A549 (cell line): ENCODE measurements at regions not wholly inside any gene's neighbourhood (a gene's known extent, or its start where the extent isn't known, plus 50 kb on each side); places are given as distances from the start of the nearest gene placed in this dataset.

ENCODE experiments used
- CBX8 ChIP-seq: fragments of 200-600 bp; sonication (generic); IDR thresholded peaks from 2 replicates; pipeline ENCODE4 v1.6.1; 2016
- CEBPB ChIP-seq, 2 experiments: fragments of >200 bp in 1 of 2; sonication (Bioruptor Twin) in 1 of 2; formaldehyde crosslinking in 1 of 2; IDR thresholded peaks; 2 replicates each; pipeline ENCODE4 v1.6.1; 2012 to 2016
- ESRRA ChIP-seq: fragments of 150-350 bp; IDR thresholded peaks from 2 replicates; pipeline ENCODE4 v1.6.1; 2014; ENCODE audit warnings: mild to moderate bottlenecking, low read length, borderline replicate concordance
- JUNB ChIP-seq: fragments of >200 bp; sonication (Bioruptor Twin); formaldehyde crosslinking; IDR thresholded peaks from 2 replicates; pipeline ENCODE4 v1.6.1; 2016
- MAFK ChIP-seq: fragments of 450-650 bp; IDR thresholded peaks from 2 replicates; pipeline ENCODE4 v1.6.1; 2014; ENCODE audit not compliant: partially characterized antibody
- MAX ChIP-seq: IDR thresholded peaks from 2 replicates; pipeline ENCODE4 v1.6.1; 2012
- MYC ChIP-seq: IDR thresholded peaks from 2 replicates; pipeline ENCODE4 v1.6.1; 2012; ENCODE audit warnings: mild to moderate bottlenecking, inconsistent platforms, low read length, improper control_type of control experiment, borderline replicate concordance
- PHF8 ChIP-seq: fragments of 200-600 bp; sonication (generic); IDR thresholded peaks from 2 replicates; pipeline ENCODE4 v1.6.1; 2016; ENCODE audit warnings: low read depth, mild to moderate bottlenecking, antibody characterized with exemption, moderate library complexity, borderline replicate concordance
- POLR2A ChIP-seq: IDR thresholded peaks from 2 replicates; pipeline ENCODE4 v1.6.1; 2012; ENCODE audit warnings: mild to moderate bottlenecking, low read length
- RNF2 ChIP-seq: fragments of 200-600 bp; sonication (generic); IDR thresholded peaks from 2 replicates; pipeline ENCODE4 v1.6.1; 2016; ENCODE audit warnings: low read depth, mild to moderate bottlenecking, antibody characterized with exemption, moderate library complexity, borderline replicate concordance
- SREBF2 ChIP-seq: fragments of 450-650 bp; IDR thresholded peaks from 2 replicates; pipeline ENCODE4 v1.6.1; 2014; ENCODE audit warnings: mild to moderate bottlenecking, moderate library complexity
- ZC3H11A ChIP-seq: fragments of 450-650 bp; IDR thresholded peaks from 2 replicates; pipeline ENCODE4 v1.6.1; 2014; ENCODE audit warnings: antibody characterized with exemption, mild to moderate bottlenecking
- TF ChIP-seq, protein P1 (sequence below): fragments of >200 bp; sonication (Bioruptor Twin); formaldehyde crosslinking; IDR thresholded peaks from 3 replicates; pipeline ENCODE4 v1.5.1; 2016
- TF ChIP-seq, protein P2 (sequence below): fragments of 250-450 bp; sonication (Bioruptor Pico); IDR thresholded peaks from 2 replicates; pipeline ENCODE4 v1.5.0; 2021; ENCODE audit warnings: mild to moderate bottlenecking, moderate library complexity, borderline replicate concordance

GRCh38 chr3:168241156-168241555, 145.4 kb upstream of the GOLIM4 start:
- TF ChIP-seq, protein P1, sequence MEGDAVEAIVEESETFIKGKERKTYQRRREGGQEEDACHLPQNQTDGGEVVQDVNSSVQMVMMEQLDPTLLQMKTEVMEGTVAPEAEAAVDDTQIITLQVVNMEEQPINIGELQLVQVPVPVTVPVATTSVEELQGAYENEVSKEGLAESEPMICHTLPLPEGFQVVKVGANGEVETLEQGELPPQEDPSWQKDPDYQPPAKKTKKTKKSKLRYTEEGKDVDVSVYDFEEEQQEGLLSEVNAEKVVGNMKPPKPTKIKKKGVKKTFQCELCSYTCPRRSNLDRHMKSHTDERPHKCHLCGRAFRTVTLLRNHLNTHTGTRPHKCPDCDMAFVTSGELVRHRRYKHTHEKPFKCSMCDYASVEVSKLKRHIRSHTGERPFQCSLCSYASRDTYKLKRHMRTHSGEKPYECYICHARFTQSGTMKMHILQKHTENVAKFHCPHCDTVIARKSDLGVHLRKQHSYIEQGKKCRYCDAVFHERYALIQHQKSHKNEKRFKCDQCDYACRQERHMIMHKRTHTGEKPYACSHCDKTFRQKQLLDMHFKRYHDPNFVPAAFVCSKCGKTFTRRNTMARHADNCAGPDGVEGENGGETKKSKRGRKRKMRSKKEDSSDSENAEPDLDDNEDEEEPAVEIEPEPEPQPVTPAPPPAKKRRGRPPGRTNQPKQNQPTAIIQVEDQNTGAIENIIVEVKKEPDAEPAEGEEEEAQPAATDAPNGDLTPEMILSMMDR = no peak
- TF ChIP-seq CEBPB (IDR thresholded peaks at IDR 0.05) = no peak
- TF ChIP-seq ZC3H11A = no peak
- no peak for TF ChIP-seq PHF8
- no peak for TF ChIP-seq RNF2
- no peak for TF ChIP-seq CBX8
- no peak for TF ChIP-seq JUNB
- no peak for TF ChIP-seq MAFK
- no peak for TF ChIP-seq SREBF2
- no peak for TF ChIP-seq MAX
- no peak for TF ChIP-seq MYC
- no peak for TF ChIP-seq POLR2A
- TF ChIP-seq, protein P2, sequence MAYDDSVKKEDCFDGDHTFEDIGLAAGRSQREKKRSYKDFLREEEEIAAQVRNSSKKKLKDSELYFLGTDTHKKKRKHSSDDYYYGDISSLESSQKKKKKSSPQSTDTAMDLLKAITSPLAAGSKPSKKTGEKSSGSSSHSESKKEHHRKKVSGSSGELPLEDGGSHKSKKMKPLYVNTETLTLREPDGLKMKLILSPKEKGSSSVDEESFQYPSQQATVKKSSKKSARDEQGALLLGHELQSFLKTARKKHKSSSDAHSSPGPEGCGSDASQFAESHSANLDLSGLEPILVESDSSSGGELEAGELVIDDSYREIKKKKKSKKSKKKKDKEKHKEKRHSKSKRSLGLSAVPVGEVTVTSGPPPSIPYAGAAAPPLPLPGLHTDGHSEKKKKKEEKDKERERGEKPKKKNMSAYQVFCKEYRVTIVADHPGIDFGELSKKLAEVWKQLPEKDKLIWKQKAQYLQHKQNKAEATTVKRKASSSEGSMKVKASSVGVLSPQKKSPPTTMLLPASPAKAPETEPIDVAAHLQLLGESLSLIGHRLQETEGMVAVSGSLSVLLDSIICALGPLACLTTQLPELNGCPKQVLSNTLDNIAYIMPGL (CRISPR knock-in tag) = no peak
- no peak for TF ChIP-seq ESRRA
